Erythroblast (primary cell): ENCODE measurements at regions not wholly inside any gene's neighbourhood (a gene's known extent, or its start where the extent isn't known, plus 50 kb on each side); places are given as distances from the start of the nearest gene placed in this dataset.

ENCODE experiments used
- GATA1 ChIP-seq: IDR thresholded peaks from 2 replicates; pipeline ENCODE4 v1.6.1; 2011; ENCODE audit warnings: low read depth, mild to moderate bottlenecking, control low read depth, low read length, moderate library complexity
- POLR2A ChIP-seq: IDR thresholded peaks from 2 replicates; pipeline ENCODE4 v1.6.1; 2011; ENCODE audit warnings: mild to moderate bottlenecking, low read length

GRCh38 chr1:195794225-195794624 lies 814.0 kb downstream of the KCNT2 start:
- TF ChIP-seq POLR2A (no peak), GATA1 (no peak)
